GM03348 (cell line): ENCODE measurements at regions not wholly inside any gene's neighbourhood (a gene's known extent, or its start where the extent isn't known, plus 50 kb on each side); places are given as distances from the start of the nearest gene placed in this dataset.
"Not testable (repeated sequence)": the region's sequence is repeated elsewhere in the genome, so short reads cannot be mapped to it uniquely, and the experiment has no call there.

Source experiments
- DNase-seq: peaks from one replicate; pipeline ENCODE4 v3.0.0; 2012; ENCODE audit warnings: low spot score

DNA sequence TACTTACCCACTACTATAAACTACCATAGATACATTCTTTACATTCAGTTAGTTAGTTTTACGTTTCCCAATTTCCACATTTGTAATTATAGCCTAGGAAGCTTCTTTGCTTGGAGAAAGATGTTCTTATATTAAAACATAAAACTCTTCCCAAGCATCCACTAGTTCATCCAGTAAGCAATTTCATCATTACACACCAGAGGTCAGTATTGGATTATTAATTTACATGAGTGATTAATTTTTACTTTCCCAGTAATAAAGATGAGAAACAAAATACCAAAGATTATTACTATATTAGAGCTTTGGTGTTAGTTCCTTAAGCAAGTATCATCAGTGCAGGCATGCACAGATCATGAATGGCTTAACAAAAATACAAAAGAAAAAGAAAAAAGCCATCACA is 518.4 kb downstream of the TUBA3C start:
- DNase-seq, result not testable (repeated sequence)

DNA sequence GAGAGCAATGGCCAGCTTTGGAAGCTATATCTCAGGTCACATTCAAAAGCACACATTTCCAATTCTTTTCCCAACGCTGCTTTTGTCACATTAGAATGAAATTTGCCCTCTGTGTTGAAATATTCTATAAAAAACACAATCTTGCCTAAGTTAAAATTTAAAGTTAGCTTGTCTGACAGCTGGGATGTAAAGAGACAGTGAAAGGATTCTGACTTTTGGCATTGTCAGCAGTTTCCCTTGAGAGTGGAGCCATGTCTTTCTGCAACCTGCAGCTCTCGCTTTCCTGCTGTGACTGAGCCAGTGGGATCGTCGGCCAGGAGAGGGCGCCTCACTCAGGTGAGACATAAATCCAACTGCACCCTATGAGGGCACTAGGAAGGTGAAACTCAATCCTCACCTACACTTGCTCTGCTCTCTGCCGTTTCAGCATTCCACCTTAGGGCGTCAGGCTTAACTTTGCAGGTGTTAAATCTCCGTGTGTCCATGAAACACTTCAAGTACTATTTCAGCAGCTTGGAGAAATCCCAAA is 537.9 kb downstream of the TUBA3C start:
- not testable (repeated sequence) for DNase-seq

DNA sequence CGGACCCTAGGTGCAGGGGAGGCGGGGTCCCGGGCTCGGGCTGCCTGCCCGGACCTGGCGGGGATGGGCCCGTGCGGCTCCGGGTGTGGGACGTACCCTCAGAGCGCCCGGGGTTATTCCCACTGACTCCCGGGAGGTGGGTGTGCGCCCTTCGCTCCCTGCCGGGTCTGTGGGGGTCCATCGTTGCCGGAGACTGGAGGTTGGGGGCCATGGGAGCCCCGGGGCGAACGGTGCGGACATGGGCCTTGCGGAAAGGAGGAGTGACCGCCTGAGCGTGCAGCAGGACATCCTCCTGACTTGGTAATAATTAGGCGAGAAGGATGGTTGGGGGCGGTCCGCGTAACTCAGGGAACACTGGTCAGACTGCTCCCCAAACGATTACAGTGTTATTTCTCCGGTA is 552.7 kb downstream of the TUBA3C start:
- DNase-seq, result not testable (repeated sequence)

DNA sequence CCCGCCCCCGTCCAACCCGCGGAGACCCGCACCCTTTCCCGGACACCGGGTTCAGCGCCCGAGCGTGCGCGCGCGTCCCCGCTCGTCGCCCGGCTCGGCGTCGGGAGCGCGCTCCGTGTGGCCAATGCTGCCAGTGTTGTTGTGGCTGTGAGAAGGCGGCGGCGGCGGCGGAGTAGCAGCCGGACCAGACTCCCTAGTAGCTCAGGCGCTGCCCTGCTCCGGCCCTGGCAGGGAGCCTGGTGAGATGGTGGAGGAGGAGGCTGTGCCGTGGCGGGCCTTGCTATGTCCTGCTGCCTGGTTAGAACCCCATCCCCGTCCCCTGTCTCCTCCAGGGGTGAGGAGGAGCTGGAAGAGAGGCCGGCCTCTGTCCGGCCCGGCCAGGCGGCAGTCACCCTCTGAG is 553.2 kb downstream of the TUBA3C start:
- no peak for DNase-seq

DNA sequence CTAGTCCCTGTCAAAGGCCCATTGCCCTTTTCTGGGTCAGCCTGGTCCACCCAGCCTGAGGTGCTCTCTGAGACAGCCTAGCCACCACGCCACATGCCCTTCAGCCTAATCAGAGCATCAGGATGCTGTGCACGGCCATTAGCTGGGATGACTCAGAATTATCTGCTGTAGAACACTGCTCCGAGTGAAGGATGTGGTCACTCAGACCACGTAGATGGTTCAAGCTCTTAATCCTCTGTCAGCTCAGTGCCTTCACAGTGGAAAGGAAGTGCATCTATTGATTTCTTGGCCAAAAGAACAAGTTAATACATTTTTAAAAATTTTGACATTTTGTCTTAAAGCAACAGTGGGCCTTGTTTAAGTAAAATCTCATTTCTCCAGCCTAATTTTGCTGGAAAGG is 557.6 kb downstream of the TUBA3C start:
- DNase-seq, result not testable (repeated sequence)

DNA sequence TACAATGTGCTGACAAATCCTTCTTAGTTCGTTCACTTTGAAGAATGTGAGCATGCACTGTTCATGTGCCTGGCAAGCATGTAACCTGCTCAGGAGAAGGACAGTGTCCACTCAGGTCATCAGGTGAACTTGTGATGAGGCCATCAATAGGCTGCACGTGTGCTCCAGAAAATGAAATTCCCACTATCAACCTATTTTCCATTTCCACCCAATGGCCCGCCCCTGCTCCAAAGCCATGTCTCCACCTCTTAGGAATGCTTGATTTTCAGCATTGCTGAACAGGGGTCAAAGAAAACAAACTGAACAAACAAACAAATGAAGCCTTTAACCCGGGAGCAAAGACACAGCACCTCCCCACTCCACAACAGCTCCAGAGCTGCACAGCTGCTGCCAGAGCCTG is 563.2 kb downstream of the TUBA3C start:
- not testable (repeated sequence) for DNase-seq

DNA sequence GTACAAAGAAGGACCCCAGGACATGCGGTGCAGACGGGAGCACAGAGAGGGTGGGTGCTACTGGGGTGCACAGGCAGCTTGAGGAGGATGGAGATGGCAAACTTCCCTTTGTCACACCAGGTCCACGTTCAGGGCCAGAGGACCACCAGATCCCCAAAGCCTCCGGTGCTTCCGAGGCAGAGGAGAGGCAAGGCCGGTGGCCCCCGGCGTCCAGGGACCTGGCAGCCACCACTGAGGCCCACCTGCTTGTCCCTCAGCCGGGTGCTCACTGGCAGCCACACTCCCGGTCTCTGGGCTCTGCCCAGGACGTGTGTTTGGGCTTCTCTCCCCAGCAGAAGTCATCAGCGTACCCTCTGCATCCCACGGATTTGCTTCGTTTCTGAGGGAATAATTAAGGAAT is 571.1 kb downstream of the TUBA3C start:
- not testable (repeated sequence) for DNase-seq

DNA sequence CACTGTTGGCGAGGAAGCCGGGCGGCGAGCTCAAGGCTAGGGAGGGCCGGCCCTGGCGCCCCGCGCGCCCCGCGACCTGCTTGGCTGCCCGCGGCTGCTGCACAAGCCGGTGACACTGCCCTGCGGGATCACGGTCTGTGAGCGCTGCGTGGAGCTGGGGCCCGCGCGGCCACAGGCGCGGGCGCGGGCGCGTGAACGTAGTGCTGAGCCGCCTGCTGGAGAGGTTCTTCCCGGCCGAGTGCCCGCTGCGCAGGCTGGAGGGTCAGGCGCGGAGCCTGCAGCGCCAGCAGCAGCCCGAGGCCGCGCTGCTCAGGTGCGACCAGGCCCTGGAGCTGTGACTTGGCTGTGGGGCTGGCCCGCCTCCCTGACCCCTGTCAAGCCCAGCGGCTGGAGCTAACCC is 572.3 kb downstream of the TUBA3C start:
- not testable (repeated sequence) for DNase-seq

DNA sequence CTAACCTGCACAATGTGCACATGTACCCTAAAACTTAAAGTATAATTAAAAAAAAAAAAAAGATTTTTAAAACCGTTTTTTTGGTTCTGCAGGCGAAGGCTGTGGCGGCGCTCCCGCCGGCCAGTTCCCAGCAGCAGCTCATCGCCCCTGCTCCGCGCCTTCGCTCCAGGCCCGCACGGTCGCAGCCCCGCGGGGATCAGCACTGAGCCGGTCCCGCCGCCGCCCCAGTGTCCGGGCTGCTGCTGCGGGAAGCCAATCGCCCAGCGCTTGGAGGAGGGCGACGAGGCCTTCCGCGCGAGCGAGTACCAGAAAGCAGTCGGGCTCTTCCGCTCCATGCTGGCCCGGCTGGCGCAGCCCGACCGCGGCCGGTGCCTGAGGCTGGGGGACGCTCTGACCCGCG is 572.8 kb downstream of the TUBA3C start:
- DNase-seq, result not testable (repeated sequence)

DNA sequence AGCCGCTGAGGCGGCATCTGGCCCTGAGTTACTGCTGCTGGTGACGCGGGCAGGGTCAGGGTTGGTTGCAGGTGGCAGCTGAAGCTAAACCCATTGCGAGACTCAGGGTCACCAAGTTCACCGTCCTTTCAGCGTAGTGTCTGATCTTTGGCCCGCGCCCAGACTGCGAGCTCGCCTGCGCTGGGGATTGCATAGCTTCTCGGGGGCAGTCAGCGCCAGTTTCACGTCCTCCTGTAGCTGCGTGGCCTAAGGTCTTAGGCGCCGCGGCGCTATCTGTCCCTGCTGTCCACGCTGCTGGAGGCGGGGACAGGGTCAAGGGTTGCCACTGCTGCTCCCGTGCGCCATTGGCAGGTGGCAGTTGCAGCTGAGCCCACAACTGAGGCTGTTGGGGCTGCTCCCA is 581.3 kb downstream of the TUBA3C start:
- DNase-seq, result not testable (repeated sequence)

DNA sequence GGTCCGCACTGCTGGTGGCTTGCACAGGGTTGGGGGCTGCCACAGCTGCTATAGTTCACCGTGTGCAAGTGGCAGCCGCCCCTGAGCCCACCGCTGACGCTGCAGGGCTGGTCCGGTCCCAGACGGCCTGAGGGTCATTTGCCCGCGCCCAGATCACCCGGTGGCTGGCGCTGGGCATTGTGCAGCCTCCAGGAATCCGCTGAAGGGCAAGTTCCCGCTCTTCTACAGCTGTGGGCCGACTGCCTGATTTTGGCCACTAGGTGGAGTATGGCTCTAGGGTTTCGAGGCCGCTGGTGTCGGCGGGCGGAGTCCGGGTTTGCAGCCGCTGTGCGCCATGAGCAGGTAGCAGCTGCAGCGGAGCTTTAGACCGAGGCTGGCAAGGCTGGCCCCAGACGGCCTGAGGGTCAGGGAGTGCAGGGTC is 581.8 kb downstream of the TUBA3C start:
- DNase-seq, result not testable (repeated sequence)

DNA sequence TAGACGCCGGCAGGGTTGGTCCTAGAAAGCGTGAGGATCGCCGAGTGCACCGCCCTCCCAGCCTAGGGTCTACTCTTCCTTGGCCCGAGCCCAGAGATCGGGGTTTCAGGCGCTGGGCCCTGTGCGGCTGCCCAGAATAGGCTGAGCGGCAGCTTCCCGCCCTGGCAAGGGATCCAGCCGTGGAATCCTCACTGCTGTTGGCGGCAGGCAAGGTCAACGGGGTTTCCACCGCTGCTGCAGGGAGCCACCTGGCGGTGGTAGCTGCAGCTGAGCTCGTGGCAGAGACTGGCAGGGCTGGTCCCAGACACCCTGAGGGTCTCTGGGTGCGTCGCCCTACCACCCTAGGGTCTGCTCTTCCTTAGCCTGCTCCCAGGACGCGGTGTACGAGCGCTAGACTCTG is 583.1 kb downstream of the TUBA3C start:
- not testable (repeated sequence) for DNase-seq

DNA sequence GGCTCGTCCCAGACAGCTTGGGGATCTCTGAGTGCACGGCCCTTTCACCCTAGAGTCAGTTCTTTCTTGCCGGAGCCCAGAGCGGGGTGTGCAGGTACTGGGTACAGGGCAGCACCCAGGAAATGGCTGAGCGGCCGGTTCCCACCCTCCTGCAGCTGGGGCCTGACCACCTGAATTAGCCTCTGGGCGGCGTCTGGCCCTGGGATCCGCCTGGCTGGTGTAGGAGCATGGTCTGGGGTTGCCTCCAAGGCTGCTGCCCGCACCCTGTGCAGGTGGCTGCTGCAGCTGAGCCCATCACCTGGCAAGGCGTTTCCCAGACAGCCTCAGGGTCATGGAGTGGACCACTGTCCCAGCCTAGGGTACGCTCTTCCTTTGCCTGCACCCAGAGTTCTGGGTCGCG is 583.7 kb downstream of the TUBA3C start:
- not testable (repeated sequence) for DNase-seq

DNA sequence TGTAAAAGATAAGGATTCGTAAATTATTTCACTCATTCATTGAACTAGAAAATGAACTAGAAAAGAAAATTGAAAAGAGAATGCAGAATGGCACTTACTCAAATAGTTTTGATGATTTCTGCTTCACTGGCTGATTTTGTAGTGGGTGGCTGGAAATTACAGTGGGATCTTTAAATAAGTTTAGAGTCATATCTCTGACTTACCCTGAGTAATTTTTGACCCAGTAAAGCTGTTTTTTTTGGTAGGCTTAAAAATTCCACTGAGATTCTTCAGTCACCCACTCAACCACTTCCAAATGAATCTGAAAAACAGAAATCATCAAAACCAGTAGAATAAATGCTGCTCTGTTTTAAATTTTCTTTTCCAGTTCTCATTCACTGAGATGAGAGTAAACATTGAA is 604.5 kb downstream of the TUBA3C start:
- not testable (repeated sequence) for DNase-seq

DNA sequence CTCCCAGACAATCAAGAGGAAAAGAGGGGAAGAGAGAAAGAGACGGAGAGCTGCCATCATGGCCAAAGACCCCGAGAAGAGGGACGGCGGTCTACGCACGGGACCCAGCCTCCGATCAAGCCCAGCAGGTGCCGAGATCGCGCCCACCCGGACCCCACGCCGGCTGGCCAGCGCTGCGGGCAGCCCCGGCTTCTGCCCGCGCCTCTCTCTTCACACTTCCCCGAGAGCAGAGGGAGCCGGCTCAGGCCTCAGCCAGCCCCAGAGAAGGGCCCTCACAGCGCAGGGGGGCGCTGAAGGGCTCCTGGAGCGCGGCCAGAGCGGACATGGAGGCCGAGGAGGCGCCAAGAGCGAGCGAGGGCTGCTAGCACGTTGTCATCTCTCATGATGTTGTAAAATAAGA is 613.7 kb downstream of the TUBA3C start:
- not testable (repeated sequence) for DNase-seq
